GM23248 (cell line): ENCODE measurements at regions not wholly inside any gene's neighbourhood (a gene's known extent, or its start where the extent isn't known, plus 50 kb on each side); places are given as distances from the start of the nearest gene placed in this dataset.

Source experiments
- DNase-seq: peaks from one replicate; pipeline ENCODE4 v3.0.0-alpha.2; 2015
- H2AFZ ChIP-seq: fragments of 200-600 bp; sonication (generic); 2 replicates; pipeline ENCODE4 v1.6.1; 2016; ENCODE audit warnings: antibody characterized with exemption
- H3F3A ChIP-seq: fragments of 200-600 bp; sonication (generic); 2 replicates; pipeline ENCODE4 v1.6.1; 2016; ENCODE audit warnings: mild to moderate bottlenecking, antibody characterized with exemption, mixed run types; ENCODE audit not compliant: insufficient read depth
- H3K27ac ChIP-seq: fragments of 200-600 bp; sonication (generic); 2 replicates; pipeline ENCODE4 v1.5.1; 2016; ENCODE audit warnings: mild to moderate bottlenecking
- H3K27me3 ChIP-seq: fragments of 200-600 bp; sonication (generic); replicated peaks from 2 replicates; pipeline ENCODE4 v1.6.1; 2016; ENCODE audit warnings: mild to moderate bottlenecking; ENCODE audit not compliant: insufficient read depth
- H3K36me3 ChIP-seq: fragments of 200-600 bp; sonication (generic); 2 replicates; pipeline ENCODE4 v1.6.1; 2016; ENCODE audit warnings: low read depth, mild to moderate bottlenecking
- H3K4me1 ChIP-seq: fragments of 200-600 bp; sonication (generic); 2 replicates; pipeline ENCODE4 v1.6.1; 2016; ENCODE audit warnings: mild to moderate bottlenecking; ENCODE audit not compliant: insufficient read depth
- H3K4me2 ChIP-seq: fragments of 200-600 bp; sonication (generic); one replicate; pipeline ENCODE4 v1.6.1; 2016; ENCODE audit warnings: mild to moderate bottlenecking; ENCODE audit not compliant: unreplicated experiment
- H3K4me3 ChIP-seq: fragments of 200-600 bp; sonication (generic); 2 replicates; pipeline ENCODE4 v1.5.1; 2016; ENCODE audit warnings: mild to moderate bottlenecking
- H3K79me2 ChIP-seq: fragments of 200-600 bp; sonication (generic); 2 replicates; pipeline ENCODE4 v1.6.1; 2016; ENCODE audit warnings: mild to moderate bottlenecking; ENCODE audit not compliant: insufficient read depth
- H3K9ac ChIP-seq: fragments of 200-600 bp; sonication (generic); 2 replicates; pipeline ENCODE4 v1.6.1; 2016; ENCODE audit warnings: mild to moderate bottlenecking
- H3K9me2 ChIP-seq: fragments of 200-600 bp; sonication (generic); 2 replicates; pipeline ENCODE4 v1.6.1; 2016; ENCODE audit warnings: mixed run types, mild to moderate bottlenecking, moderate library complexity; ENCODE audit not compliant: insufficient read depth
- H3K9me3 ChIP-seq: fragments of 200-600 bp; sonication (generic); one replicate; pipeline ENCODE4 v1.6.1; 2017; ENCODE audit warnings: low read depth
- H4K20me1 ChIP-seq: fragments of 200-600 bp; sonication (generic); 2 replicates; pipeline ENCODE4 v1.6.0; 2016; ENCODE audit not compliant: insufficient read depth
- EZH2 ChIP-seq: fragments of 200-600 bp; sonication (generic); IDR thresholded peaks from 2 replicates; pipeline ENCODE4 v1.6.1; 2018; ENCODE audit warnings: antibody characterized with exemption, mild to moderate bottlenecking; ENCODE audit not compliant: insufficient read depth, poor library complexity, severe bottlenecking
- EZH2phosphoT487 ChIP-seq: fragments of 200-600 bp; sonication (generic); IDR thresholded peaks from 2 replicates; pipeline ENCODE4 v1.6.1; 2018; ENCODE audit warnings: antibody characterized with exemption, moderate library complexity, mild to moderate bottlenecking, low read depth; ENCODE audit not compliant: insufficient read depth
- WGBS, 2 experiments: methylation state at CpG; one replicate each; pipeline ENCODE4 v1.1.6; 2015 to 2017; ENCODE audit warnings: low lambda C conversion rate in 2 of 2, low coverage in 1 of 2; ENCODE audit errors: missing lambda C conversion rate in 2 of 2; 5-methylcytosine and 5-hydroxymethylcytosine counted together
- in situ Hi-C: fragments of 300-500 bp; cut with MboI; formaldehyde crosslinking; loops from 2 replicates; pipeline ENCODE4 v1.15.0; 2020

GRCh38 chr7:120138497-120138896 is 134.5 kb upstream of the KCND2 start:
- no peaks in the 10 kb centered on the region for H3F3A ChIP-seq
- H3K9me3 ChIP-seq, result no peaks in the 10 kb centered on the region
- no peaks in the 10 kb centered on the region for H3K36me3 ChIP-seq
- no peaks in the 10 kb centered on the region for H3K27me3 ChIP-seq
- H3K79me2 ChIP-seq, result no peaks in the 10 kb centered on the region
- H3K4me3 ChIP-seq, result no peak overlapping the region
- no peak overlapping the region for H2AFZ ChIP-seq
- H3K4me2 ChIP-seq, result no peak overlapping the region
- H3K27ac ChIP-seq, result no peak overlapping the region
- no peak for DNase-seq
- H3K4me1 ChIP-seq, result no peaks in the 10 kb centered on the region
- H3K9ac ChIP-seq, result no peak overlapping the region
- no peaks in the 10 kb centered on the region for H4K20me1 ChIP-seq
- in situ Hi-C loops, result no loop called here
- no peak for TF ChIP-seq EZH2phosphoT487
- 42 to 45% methylated on average over 1 of the region's 1 CpG for WGBS, 2 experiments
- no peaks in the 10 kb centered on the region for H3K9me2 ChIP-seq

GRCh38 chr7:120156476-120156875 is 116.5 kb upstream of the KCND2 start:
- Histone ChIP-seq H3K27ac (no peak overlapping the region), H3F3A (no peaks in the 10 kb centered on the region), H3K79me2 (no peaks in the 10 kb centered on the region), H3K9me3 (no peaks in the 10 kb centered on the region), H4K20me1 (no peaks in the 10 kb centered on the region), H3K4me2 (no peak overlapping the region), H3K27me3 (no peaks in the 10 kb centered on the region), H2AFZ (no peak overlapping the region), H3K9me2 (no peaks in the 10 kb centered on the region), H3K9ac (no peak overlapping the region), H3K36me3 (no peaks in the 10 kb centered on the region), H3K4me3 (no peak overlapping the region), H3K4me1 (no peaks in the 10 kb centered on the region)
- 4 to 12% methylated on average over 1 of the region's 1 CpG for WGBS, 2 experiments
- in situ Hi-C loops, result no loop called here
- DNase-seq, result no peak
- no peak for TF ChIP-seq EZH2phosphoT487
- TF ChIP-seq EZH2, result no peak

- no peak for DNase-seq
- no peak overlapping the region for H3K4me2 ChIP-seq
- WGBS, 2 experiments, result 55 to 58% methylated on average over 2 of the region's 2 CpGs
- no peaks in the 10 kb centered on the region for H3K36me3 ChIP-seq
- H4K20me1 ChIP-seq, result no peaks in the 10 kb centered on the region
- H3K9ac ChIP-seq, result no peak overlapping the region
- no peaks in the 10 kb centered on the region for H3K9me3 ChIP-seq
- no peak overlapping the region for H2AFZ ChIP-seq
- no peak overlapping the region for H3K27ac ChIP-seq
- no peaks in the 10 kb centered on the region for H3K9me2 ChIP-seq
- H3K27me3 ChIP-seq, result no peaks in the 10 kb centered on the region
- no peaks in the 10 kb centered on the region for H3K79me2 ChIP-seq
- H3F3A ChIP-seq, result no peaks in the 10 kb centered on the region
- in situ Hi-C loops, result no loop called here
- H3K4me1 ChIP-seq, result no peaks in the 10 kb centered on the region
- TF ChIP-seq EZH2phosphoT487, result no peak
- no peak for TF ChIP-seq EZH2
- no peak overlapping the region for H3K4me3 ChIP-seq
Observed at GRCh38 chr7:120160166-120160565, 112.8 kb upstream of the KCND2 start.

- Histone ChIP-seq H3K9me2 (no peaks in the 10 kb centered on the region), H3K4me2 (no peak overlapping the region), H3K9ac (no peak overlapping the region), H3K4me3 (no peak overlapping the region), H3K36me3 (no peaks in the 10 kb centered on the region), H2AFZ (no peak overlapping the region), H4K20me1 (no peaks in the 10 kb centered on the region), H3K79me2 (no peaks in the 10 kb centered on the region), H3K27me3 (no peaks in the 10 kb centered on the region), H3K4me1 (peaks cover 6% of the 10 kb centered on the region; the same call in 1 of the 2 replicates), H3K9me3 (no peaks in the 10 kb centered on the region), H3K27ac (no peak overlapping the region), H3F3A (no peaks in the 10 kb centered on the region)
- TF ChIP-seq EZH2 (no peak), EZH2phosphoT487 (no peak)
- in situ Hi-C loops, result no loop called here
- DNase-seq, result no peak
- WGBS, 2 experiments, result 54 to 56% methylated on average over 4 of the region's 4 CpGs
Observed at GRCh38 chr7:120163449-120163848, 109.5 kb upstream of the KCND2 start.

- Histone ChIP-seq H3K79me2 (no peaks in the 10 kb centered on the region), H3K9me3 (no peaks in the 10 kb centered on the region), H3K36me3 (no peaks in the 10 kb centered on the region), H3K27me3 (no peaks in the 10 kb centered on the region), H2AFZ (no peak overlapping the region), H3K9me2 (no peaks in the 10 kb centered on the region), H3K4me1 (peaks cover 15% of the 10 kb centered on the region), H3K27ac (no peak overlapping the region), H4K20me1 (no peaks in the 10 kb centered on the region), H3K4me3 (no peak overlapping the region), H3K4me2 (no peak overlapping the region), H3K9ac (no peak overlapping the region), H3F3A (no peaks in the 10 kb centered on the region)
- TF ChIP-seq EZH2 (no peak), EZH2phosphoT487 (no peak)
- WGBS, 2 experiments, result 37 to 47% methylated on average over 2 of the region's 2 CpGs
- in situ Hi-C loops, result no loop called here
- peak; percentile 20 for DNase-seq
Observed at GRCh38 chr7:120165227-120165626, 107.7 kb upstream of the KCND2 start.
